ENCODE measurements at regions not wholly inside any gene's neighbourhood (a gene's known extent, or its start where the extent isn't known, plus 50 kb on each side); places are given as distances from the start of the nearest gene placed in this dataset.

- TF ChIP-seq CTCF (IDR thresholded peaks at IDR 0.05; ENCODE audit: low read depth, low read length) = no peak
- DNase-seq (ENCODE audit: extremely low read depth, low read depth) = no peak
Observed at GRCh38 chr6:21348146-21348503, 245.4 kb upstream of the SOX4 start.

- no peak for TF ChIP-seq CTCF (IDR thresholded peaks at IDR 0.05; ENCODE audit: low read depth, low read length)
- DNase-seq (ENCODE audit: extremely low read depth, low read depth) = no peak
Observed at GRCh38 chr6:21348504-21349195, 244.9 kb upstream of the SOX4 start.

- TF ChIP-seq CTCF (IDR thresholded peaks at IDR 0.05; ENCODE audit: low read depth, low read length) = no peak
- DNase-seq (ENCODE audit: extremely low read depth, low read depth) = no peak
Observed at GRCh38 chr6:21349834-21350233, 243.7 kb upstream of the SOX4 start.

- no peak for DNase-seq (ENCODE audit: extremely low read depth, low read depth)
- TF ChIP-seq CTCF (IDR thresholded peaks at IDR 0.05; ENCODE audit: low read depth, low read length) = no peak
Observed at GRCh38 chr6:21350926-21351325, 242.6 kb upstream of the SOX4 start.

- DNase-seq (ENCODE audit: extremely low read depth, low read depth) = no peak
- no peak for TF ChIP-seq CTCF (IDR thresholded peaks at IDR 0.05; ENCODE audit: low read depth, low read length)
Observed at GRCh38 chr6:21352131-21352530, 241.4 kb upstream of the SOX4 start.

GRCh38 chr6:21354805-21355238, 238.7 kb upstream of the SOX4 start:
- DNase-seq (ENCODE audit: extremely low read depth, low read depth) = no peak
- no peak for TF ChIP-seq CTCF (IDR thresholded peaks at IDR 0.05; ENCODE audit: low read depth, low read length)

- no peak for DNase-seq (ENCODE audit: extremely low read depth, low read depth)
- TF ChIP-seq CTCF (IDR thresholded peaks at IDR 0.05; ENCODE audit: low read depth, low read length) = no peak
Observed at GRCh38 chr6:21355638-21356037, 237.9 kb upstream of the SOX4 start.
